Stimulated activated CD4-positive, alpha-beta T cell treated with anti-CD3 and anti-CD28 coated beads, Interleukin-1b, Interleukin-23, amount 100 ng/mL, for 24 hours (primary cell): ENCODE measurements at regions not wholly inside any gene's neighbourhood (a gene's known extent, or its start where the extent isn't known, plus 50 kb on each side); places are given as distances from the start of the nearest gene placed in this dataset.
"Not testable (repeated sequence)": the region's sequence is repeated elsewhere in the genome, so short reads cannot be mapped to it uniquely, and the experiment has no call there.

Source experiments
- DNase-seq, 4 experiments: peaks; one replicate each; pipeline ENCODE4 v3.0.0-alpha.2; 2020; ENCODE audit warnings: low read depth in 4 of 4, low spot score in 1 of 4

DNA sequence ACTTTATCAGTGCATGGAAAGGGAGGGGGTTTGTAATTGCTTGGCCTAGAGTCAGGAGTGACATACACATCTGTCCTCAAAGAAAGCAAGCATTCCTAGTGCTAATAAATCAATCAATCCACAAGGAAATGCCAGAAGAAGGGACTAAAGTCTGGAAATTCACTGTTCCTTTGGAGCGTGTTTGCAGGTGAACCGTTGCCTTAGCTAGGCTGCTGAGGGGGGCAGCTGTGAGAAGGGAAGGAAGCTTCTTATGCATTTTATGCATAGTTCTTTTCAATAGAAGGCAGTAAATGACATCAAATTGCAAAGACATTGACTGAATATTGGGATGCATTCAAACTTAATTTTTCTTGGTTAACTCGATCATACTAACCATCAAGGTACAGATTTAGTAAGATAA is 1092.5 kb upstream of the SEMA6A start:
- DNase-seq, result no peak

- no peak for DNase-seq
Measured at GRCh38 chr5:117665121-117665520, 1090.5 kb upstream of the SEMA6A start.

- DNase-seq, result no peak
Measured at GRCh38 chr5:117662361-117662760, 1087.7 kb upstream of the SEMA6A start.

DNA sequence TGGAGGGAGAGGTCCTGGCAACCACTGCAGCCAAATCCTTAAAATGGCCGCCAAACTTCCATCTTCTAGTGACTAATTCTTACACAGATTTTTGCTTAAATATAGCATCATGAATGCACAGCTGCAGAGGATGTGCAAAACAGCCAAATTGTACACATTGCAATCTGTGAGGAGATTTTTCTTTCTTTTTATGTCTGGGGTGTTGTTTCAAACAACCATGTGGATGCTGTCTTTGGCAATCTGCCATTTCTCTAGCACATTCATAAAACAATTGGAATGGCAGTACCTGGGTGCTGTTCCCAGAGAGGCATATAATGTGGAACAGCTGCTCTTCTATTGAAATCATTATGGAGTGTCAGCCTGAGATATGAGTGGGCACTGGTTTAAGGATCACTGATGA is 1082.9 kb upstream of the SEMA6A start:
- DNase-seq, result no peak

- DNase-seq, result no peak
Measured at GRCh38 chr5:117652958-117653280, 1078.3 kb upstream of the SEMA6A start.

DNA sequence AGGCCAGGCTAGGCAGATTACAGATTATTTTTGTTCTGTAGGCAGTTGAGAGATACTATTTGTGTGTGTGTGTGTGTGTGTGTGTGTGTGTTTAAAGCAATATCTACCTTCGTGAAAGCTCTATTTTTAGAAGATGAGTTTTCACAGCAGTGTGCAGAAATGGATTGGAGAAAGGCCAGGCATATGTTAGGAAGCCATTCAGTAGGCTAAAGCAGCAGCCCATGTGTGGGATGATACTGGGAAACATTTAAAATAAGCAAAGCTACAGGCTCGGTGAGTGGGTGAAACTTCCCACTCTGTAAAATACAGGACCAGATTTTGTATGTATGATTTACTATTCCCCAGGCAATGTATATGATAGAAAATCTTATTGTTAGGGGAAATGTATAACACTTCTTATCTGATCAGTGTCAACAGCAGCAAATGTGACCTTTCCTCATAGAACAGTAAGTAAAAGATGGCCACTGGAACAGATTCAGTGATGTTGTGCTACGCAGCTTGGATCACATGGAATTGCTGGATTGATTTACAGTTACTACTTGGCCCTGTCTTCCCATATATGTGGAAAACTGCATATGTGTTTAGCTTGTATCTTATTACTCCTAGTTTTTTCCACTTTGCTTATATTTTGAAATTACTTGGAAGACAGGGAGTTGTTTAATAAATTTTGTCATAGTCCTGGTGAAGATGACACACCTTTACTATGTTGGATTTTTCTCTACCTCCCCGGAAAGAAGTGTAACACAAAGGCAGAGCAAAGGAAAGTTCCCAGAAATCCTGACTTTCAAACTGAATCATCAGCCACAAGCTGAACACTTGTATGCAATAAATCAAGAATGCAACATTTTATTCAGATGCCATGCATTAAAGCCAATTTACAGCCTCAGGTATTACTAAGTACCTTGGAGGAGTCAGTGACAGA is 1077.7 kb upstream of the SEMA6A start:
- DNase-seq, result no peak

DNA sequence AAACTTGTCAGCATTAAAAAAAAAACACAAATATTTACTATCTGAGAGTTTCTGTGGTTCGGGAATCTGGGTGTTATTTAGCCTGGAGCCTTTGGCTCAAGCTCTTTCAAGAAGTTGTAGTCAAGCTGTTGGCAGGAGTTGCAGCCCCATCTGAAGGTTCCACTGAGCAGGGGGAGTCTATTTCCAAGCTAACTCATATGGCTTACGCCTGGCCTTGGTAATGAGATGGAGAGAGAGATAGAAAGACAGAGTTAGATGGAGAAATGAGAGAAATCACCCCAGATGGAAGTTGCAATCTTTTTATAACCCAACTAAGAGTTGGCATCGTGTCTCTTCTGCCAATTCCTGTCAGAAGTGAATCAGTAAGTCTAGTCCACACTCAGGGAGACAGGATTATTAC is 1075.2 kb upstream of the SEMA6A start:
- no peak for DNase-seq

DNA sequence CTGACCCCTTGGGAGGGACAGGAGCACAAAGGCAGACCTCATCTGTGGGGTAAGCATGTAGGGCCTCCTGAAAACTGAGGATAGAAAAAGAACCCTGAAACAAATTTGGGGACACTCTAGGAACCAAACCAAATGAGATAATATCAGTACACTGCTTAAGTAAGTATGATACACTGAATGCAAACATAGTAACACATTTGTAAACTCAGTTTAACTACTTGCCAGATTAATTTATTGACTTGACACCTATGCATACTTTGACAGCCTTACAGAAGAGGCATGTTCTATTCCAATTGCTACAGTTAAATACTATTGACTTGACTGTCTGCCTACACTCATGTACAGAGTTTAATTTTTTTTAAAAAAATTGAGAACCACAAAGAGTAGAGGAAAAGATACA is 1070.8 kb upstream of the SEMA6A start:
- DNase-seq, result no peak

DNA sequence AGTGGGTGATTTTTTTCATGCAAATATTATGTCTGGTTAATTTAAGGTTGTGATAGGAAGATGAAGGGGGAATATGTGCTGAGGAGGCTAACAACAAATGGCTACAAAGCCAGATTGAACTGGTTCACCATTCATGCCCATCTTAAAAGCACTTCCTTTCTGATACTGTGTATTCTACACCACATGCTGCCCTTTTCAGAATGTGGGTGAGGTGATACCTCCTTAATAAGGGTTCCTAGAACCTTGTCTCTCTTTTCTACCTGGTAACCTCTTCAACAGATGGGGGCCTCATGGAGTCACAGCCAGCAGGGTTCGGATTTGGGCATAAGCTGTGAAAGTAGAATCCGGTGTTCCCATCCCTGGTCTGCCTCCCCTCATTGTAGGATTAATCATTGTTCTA is 1064.0 kb upstream of the SEMA6A start:
- DNase-seq, result no peak

DNA sequence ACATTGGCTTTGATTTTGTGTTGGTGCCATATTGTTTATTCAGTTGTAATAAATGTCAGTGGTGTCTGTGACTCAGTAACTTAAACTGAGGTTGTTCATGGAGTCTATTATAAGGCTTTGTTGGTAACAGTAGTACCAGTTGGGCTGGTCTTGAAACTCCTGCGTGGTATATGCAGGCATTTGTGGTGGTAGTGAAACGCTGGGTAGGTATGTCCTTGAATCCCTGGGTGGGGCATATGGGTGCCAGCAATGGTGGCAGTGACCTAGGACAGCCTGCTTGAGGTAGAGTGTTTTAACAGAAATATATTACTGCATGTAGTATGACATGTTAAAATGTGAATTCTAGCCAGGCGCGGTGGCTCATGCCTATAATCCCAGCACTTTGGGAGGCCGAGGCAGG is 1058.5 kb upstream of the SEMA6A start:
- no peak for DNase-seq

- no peak for DNase-seq
Measured at GRCh38 chr5:117624201-117624600, 1049.6 kb upstream of the SEMA6A start.

GRCh38 chr5:117623042-117623805 is 1048.6 kb upstream of the SEMA6A start:
- no peak for DNase-seq

DNA sequence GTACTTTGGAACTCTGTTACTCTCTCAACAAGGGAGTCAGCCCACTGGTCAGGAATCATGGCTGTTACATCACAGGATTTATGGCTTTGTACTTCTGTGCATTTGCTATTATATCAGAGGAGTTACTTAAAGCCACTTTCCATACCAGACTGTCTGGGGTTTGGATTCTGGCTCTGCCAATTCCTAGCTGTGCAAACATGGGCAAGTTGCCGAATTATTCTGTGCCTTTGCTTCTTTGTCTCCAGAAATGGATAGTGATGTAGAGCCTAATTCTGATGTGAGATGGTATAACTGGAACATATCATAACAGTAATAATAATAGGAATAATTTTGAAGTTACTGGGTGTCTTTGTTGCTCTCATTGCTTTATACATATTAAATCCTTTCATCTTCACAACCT is 1047.3 kb upstream of the SEMA6A start:
- no peak for DNase-seq

- no peak for DNase-seq
Measured at GRCh38 chr5:117615226-117615625, 1040.6 kb upstream of the SEMA6A start.

DNA sequence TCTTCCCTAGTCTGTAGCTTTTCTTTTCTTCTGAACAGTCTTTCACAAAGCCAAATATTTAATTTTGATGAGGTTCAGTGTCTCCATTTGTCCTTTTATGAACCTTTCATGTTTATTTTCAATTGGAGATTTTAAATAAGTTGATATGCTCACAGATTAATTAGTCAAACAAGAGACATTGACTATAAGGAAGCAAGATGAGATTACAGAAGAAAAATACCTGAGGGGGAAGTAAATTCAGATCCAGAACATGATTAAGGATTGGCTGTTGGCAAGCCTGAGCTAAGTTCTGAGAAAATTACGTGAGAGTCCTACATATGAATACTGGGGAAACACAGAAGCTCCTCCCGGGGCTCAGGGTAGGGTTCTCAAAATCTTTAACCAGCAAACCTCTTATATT is 1039.8 kb upstream of the SEMA6A start:
- DNase-seq, result no peak

DNA sequence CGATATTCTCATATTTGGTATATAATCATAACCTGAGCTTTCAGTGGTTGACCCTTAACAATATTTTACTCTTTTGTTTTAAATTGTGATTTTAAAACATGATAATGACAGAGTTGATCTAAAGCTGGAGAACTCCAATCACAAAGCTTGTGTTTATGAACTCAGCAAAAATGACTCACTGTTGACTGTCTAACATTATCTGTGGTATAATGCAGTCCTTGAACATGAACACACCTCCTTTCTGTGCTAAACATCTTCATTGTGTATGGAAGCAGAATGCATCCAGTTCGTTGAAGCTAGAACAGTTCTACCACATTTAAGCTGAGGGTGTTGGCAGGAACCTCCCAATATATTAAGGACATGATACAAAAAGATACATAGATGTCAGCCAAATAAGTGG is 1030.2 kb upstream of the SEMA6A start:
- DNase-seq, result no peak

GRCh38 chr5:117599811-117600210 is 1025.2 kb upstream of the SEMA6A start:
- DNase-seq, result not testable (repeated sequence)

DNA sequence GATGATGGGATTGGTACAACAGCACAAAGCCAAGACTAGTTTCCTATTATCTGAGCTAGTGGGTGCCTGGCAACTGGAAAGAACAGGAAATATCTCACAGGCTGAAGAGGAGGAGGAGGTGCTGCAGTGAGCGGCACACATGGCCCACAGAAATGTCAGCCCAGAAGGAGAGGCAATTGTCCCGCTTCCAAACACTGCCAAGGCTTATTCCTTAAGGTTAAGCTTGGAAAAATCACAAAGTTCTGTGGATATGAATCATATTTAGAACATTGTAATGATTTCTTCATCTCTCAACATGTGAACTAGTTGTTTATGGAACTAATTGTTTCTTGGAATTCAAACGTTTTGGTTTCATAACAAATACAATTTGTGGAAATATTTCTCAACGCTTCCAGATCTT is 1019.5 kb upstream of the SEMA6A start:
- no peak for DNase-seq

GRCh38 chr5:117590944-117591343 is 1016.3 kb upstream of the SEMA6A start:
- DNase-seq, result no peak

- no peak for DNase-seq
Measured at GRCh38 chr5:117588611-117589010, 1014.0 kb upstream of the SEMA6A start.

DNA sequence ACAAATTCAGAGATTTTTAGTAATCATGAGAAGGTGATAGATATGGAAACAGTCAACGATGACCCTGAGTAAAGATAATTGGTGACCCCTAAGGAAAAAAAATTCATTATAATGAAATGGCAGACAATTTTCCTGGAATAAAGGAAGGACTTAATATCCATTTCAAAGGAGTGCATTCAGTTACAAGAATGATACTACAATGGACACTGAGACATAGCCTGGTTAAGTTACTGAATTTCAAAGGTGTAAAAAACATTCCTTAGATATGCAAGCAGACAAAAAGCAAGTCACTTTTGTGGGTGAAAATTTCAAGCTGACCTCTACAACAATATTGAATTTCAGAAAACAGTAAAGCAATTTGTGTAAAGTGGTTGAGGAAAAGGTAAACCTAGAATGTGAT is 1012.5 kb upstream of the SEMA6A start:
- no peak for DNase-seq

- no peak for DNase-seq
Measured at GRCh38 chr5:117568622-117569021, 994.0 kb upstream of the SEMA6A start.

DNA sequence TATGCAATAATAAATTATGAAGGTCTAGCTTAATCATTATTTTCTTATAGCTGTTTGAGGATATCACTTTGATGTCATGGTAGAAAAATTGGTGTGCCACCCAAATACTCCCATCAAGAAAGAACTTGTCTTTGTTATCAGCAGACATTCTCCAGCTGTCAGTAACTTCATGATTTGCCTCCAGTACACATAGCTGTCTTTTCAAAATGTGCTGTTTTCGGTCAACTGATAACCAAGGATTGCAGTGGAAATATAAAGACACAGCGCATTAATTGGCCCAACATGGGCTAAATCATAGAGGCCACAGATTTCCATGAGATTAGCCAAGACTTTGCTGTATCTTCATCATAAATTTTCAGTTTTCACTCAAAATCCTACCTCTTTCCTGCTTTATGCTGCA is 993.5 kb upstream of the SEMA6A start:
- DNase-seq, result no peak
